Osteoblast (primary cell): ENCODE measurements at regions not wholly inside any gene's neighbourhood (a gene's known extent, or its start where the extent isn't known, plus 50 kb on each side); places are given as distances from the start of the nearest gene placed in this dataset.

Source experiments
- DNase-seq: peaks from one replicate; pipeline ENCODE4 v3.0.0; 2011; ENCODE audit warnings: low spot score, mixed read lengths; ENCODE audit not compliant: insufficient read length; ENCODE audit errors: missing footprints
- H2AFZ ChIP-seq: 2 replicates; pipeline ENCODE4 v1.6.0; 2011; ENCODE audit warnings: mild to moderate bottlenecking, low read length
- H3K27ac ChIP-seq: 2 replicates; pipeline ENCODE4 v1.5.1; 2011; ENCODE audit warnings: mild to moderate bottlenecking, low read depth, low read length, moderate library complexity
- H3K27me3 ChIP-seq: 2 replicates; pipeline ENCODE4 v1.6.0; 2012; ENCODE audit warnings: mild to moderate bottlenecking, control low read depth, inconsistent platforms, low read length, moderate library complexity; ENCODE audit not compliant: insufficient read depth
- H3K36me3 ChIP-seq: 2 replicates; pipeline ENCODE4 v1.5.1; 2011; ENCODE audit warnings: mild to moderate bottlenecking, low read length, control low read depth, moderate library complexity; ENCODE audit not compliant: insufficient read depth
- H3K4me1 ChIP-seq: 2 replicates; pipeline ENCODE4 v1.5.1; 2011; ENCODE audit warnings: mild to moderate bottlenecking, low read length, control low read depth, moderate library complexity; ENCODE audit not compliant: insufficient read depth
- H3K4me2 ChIP-seq: 2 replicates; pipeline ENCODE4 v1.6.0; 2011; ENCODE audit warnings: mild to moderate bottlenecking, low read length; ENCODE audit not compliant: insufficient read depth
- H3K4me3 ChIP-seq: fragments of 200-600 bp; sonication (generic); 3 replicates; pipeline ENCODE4 v1.5.1; 2012; ENCODE audit warnings: mild to moderate bottlenecking, low read length, inconsistent platforms; ENCODE audit not compliant: insufficient read depth
- H3K79me2 ChIP-seq: 2 replicates; pipeline ENCODE4 v1.6.0; 2012; ENCODE audit warnings: mild to moderate bottlenecking, low read length, control low read depth, inconsistent platforms; ENCODE audit not compliant: insufficient read depth
- H3K9me3 ChIP-seq: 2 replicates; pipeline ENCODE4 v1.5.1; 2011; ENCODE audit warnings: low read depth, low read length, control low read depth
- H4K20me1 ChIP-seq: 2 replicates; pipeline ENCODE4 v1.6.0; 2012; ENCODE audit warnings: mild to moderate bottlenecking, low read length, control low read depth; ENCODE audit not compliant: insufficient read depth
- CTCF ChIP-seq: IDR thresholded peaks from 2 replicates; pipeline ENCODE4 v1.5.1; 2011; ENCODE audit warnings: mild to moderate bottlenecking, low read depth, low read length, moderate library complexity; ENCODE audit errors: extremely low read depth

GRCh38 chr7:20556091-20556490 is 59.4 kb upstream of the ABCB5 start:
- H3K4me1 ChIP-seq: no peaks in the 10 kb centered on the region
- no peak for TF ChIP-seq CTCF
- H3K79me2 ChIP-seq: no peaks in the 10 kb centered on the region
- no peak overlapping the region for H3K4me3 ChIP-seq
- no peak overlapping the region for H3K4me2 ChIP-seq
- no peaks in the 10 kb centered on the region for H4K20me1 ChIP-seq
- H3K9me3 ChIP-seq: no peaks in the 10 kb centered on the region
- no peak overlapping the region for H3K27ac ChIP-seq
- DNase-seq: peak; percentile 1
- H3K36me3 ChIP-seq: no peaks in the 10 kb centered on the region
- no peak overlapping the region for H2AFZ ChIP-seq
- no peaks in the 10 kb centered on the region for H3K27me3 ChIP-seq

GRCh38 chr7:20557116-20557515 is 58.4 kb upstream of the ABCB5 start:
- H3K9me3 ChIP-seq: no peaks in the 10 kb centered on the region
- H3K36me3 ChIP-seq: no peaks in the 10 kb centered on the region
- H3K27me3 ChIP-seq: no peaks in the 10 kb centered on the region
- no peak overlapping the region for H3K4me2 ChIP-seq
- H3K4me3 ChIP-seq: no peak overlapping the region
- DNase-seq: no peak
- no peaks in the 10 kb centered on the region for H4K20me1 ChIP-seq
- no peak overlapping the region for H3K27ac ChIP-seq
- no peaks in the 10 kb centered on the region for H3K4me1 ChIP-seq
- H2AFZ ChIP-seq: no peak overlapping the region
- no peak for TF ChIP-seq CTCF
- no peaks in the 10 kb centered on the region for H3K79me2 ChIP-seq

GRCh38 chr7:20558963-20559716 is 56.3 kb upstream of the ABCB5 start:
- peak; percentile 44 for DNase-seq
- H4K20me1 ChIP-seq: no peaks in the 10 kb centered on the region
- no peaks in the 10 kb centered on the region for H3K27me3 ChIP-seq
- no peaks in the 10 kb centered on the region for H3K36me3 ChIP-seq
- no peak overlapping the region for H3K27ac ChIP-seq
- no peak for TF ChIP-seq CTCF
- no peak overlapping the region for H3K4me3 ChIP-seq
- H3K79me2 ChIP-seq: no peaks in the 10 kb centered on the region
- no peak overlapping the region for H2AFZ ChIP-seq
- no peaks in the 10 kb centered on the region for H3K4me1 ChIP-seq
- H3K9me3 ChIP-seq: no peaks in the 10 kb centered on the region
- no peak overlapping the region for H3K4me2 ChIP-seq

GRCh38 chr7:20559883-20560282 is 55.6 kb upstream of the ABCB5 start:
- Histone ChIP-seq H3K4me2 (no peak overlapping the region), H3K79me2 (no peaks in the 10 kb centered on the region)

More at GRCh38 chr7:20559883-20560282, 55.6 kb upstream of the ABCB5 start:
- TF ChIP-seq CTCF: no peak
- H3K27me3 ChIP-seq: no peaks in the 10 kb centered on the region
- no peak overlapping the region for H2AFZ ChIP-seq
- H3K36me3 ChIP-seq: no peaks in the 10 kb centered on the region
- H3K9me3 ChIP-seq: no peaks in the 10 kb centered on the region
- peak; percentile 44 for DNase-seq
- H3K27ac ChIP-seq: no peak overlapping the region
- no peaks in the 10 kb centered on the region for H4K20me1 ChIP-seq
- H3K4me1 ChIP-seq: no peaks in the 10 kb centered on the region
- H3K4me3 ChIP-seq: no peak overlapping the region
